Ectodermal cell (in vitro differentiated cells): ENCODE measurements at regions not wholly inside any gene's neighbourhood (a gene's known extent, or its start where the extent isn't known, plus 50 kb on each side); places are given as distances from the start of the nearest gene placed in this dataset.

ENCODE experiments used
- H3K27ac ChIP-seq: 2 replicates; pipeline ENCODE4 v1.7.0; 2013; ENCODE audit warnings: mild to moderate bottlenecking, low read depth, low read length; ENCODE audit not compliant: insufficient read depth, poor library complexity, severe bottlenecking
- H3K27me3 ChIP-seq: 2 replicates; pipeline ENCODE4 v1.7.0; 2013; ENCODE audit warnings: mild to moderate bottlenecking, low read length; ENCODE audit not compliant: insufficient read depth, control insufficient read depth, poor library complexity, severe bottlenecking
- H3K36me3 ChIP-seq: one replicate; pipeline ENCODE4 v1.7.0; 2013; ENCODE audit warnings: low read length; ENCODE audit not compliant: control insufficient read depth, insufficient read depth
- H3K4me1 ChIP-seq: one replicate; pipeline ENCODE4 v1.7.0; 2013; ENCODE audit warnings: low read length; ENCODE audit not compliant: control insufficient read depth, insufficient read depth
- H3K4me3 ChIP-seq: 2 replicates; pipeline ENCODE4 v1.7.0; 2013; ENCODE audit warnings: low read depth, low read length, control low read depth; ENCODE audit not compliant: insufficient read depth
- H3K9me3 ChIP-seq: 2 replicates; pipeline ENCODE4 v1.7.0; 2013; ENCODE audit warnings: mild to moderate bottlenecking, low read length, moderate library complexity; ENCODE audit not compliant: control insufficient read depth
- WGBS, 2 experiments: methylation state at CpG; one replicate each; pipeline ENCODE4 v1.1.7; 2013; ENCODE audit warnings: missing lambda C conversion rate in 2 of 2; 5-methylcytosine and 5-hydroxymethylcytosine counted together

DNA sequence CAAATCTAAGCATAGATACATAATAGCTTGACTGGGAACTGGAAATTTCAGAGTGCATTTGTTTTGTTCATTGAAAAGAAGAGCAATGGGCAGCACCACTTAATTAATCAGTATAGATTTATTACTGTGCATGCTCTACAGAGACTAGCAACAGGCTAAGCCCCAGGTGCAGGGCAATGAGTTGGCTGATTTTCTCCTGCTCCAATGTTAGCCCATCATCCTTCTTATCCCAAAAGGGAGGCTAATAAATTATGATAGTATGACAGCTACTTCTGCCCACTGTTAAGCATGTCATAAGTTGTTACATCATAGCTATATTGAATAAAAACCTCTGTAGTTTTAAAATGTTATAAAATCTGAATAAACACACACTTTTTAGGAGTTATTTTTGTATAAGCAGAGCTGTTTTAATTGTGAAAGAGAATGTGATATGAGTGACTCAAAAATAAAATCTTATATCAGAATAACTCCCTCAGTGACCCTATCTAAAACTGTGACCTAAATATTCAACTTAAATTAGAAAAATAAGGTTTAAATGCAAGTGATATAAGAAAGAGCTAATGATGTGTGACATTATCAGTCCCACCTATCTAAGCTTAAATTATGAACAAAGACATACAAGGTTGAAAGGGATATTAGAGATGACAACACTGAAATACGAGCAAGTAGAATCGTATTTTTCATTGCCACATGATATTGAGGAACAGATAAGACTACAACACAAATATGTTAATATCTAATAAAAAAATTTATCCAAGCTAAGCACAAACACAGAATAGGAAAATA, 967.3 kb upstream of the ADGRB3 start:
- Histone ChIP-seq H3K4me3 (no peak overlapping the region), H3K9me3 (no peaks in the 10 kb centered on the region), H3K27me3 (no peaks in the 10 kb centered on the region), H3K4me1 (no peaks in the 10 kb centered on the region), H3K27ac (no peak overlapping the region), H3K36me3 (no peaks in the 10 kb centered on the region)
- 88% methylated on average over 2 of the region's 2 CpGs; no CpG with 5 or more reads in 1 of the 2 experiments for WGBS, 2 experiments

- Histone ChIP-seq H3K27ac (no peak overlapping the region), H3K36me3 (no peaks in the 10 kb centered on the region), H3K4me3 (no peak overlapping the region), H3K27me3 (no peaks in the 10 kb centered on the region), H3K9me3 (no peaks in the 10 kb centered on the region), H3K4me1 (no peaks in the 10 kb centered on the region)
- WGBS, 2 experiments: 88 to 91% methylated on average over 4 of the region's 4 CpGs
These were observed 968.7 kb upstream of the ADGRB3 start for GRCh38 chr6:67666177-67666964.

GRCh38 chr6:67664942-67665341, 970.1 kb upstream of the ADGRB3 start:
- Histone ChIP-seq H3K9me3 (no peaks in the 10 kb centered on the region), H3K36me3 (no peaks in the 10 kb centered on the region), H3K27me3 (no peaks in the 10 kb centered on the region), H3K4me3 (no peak overlapping the region), H3K27ac (no peak overlapping the region), H3K4me1 (no peaks in the 10 kb centered on the region)
- WGBS, 2 experiments: 90 to 98% methylated on average over 4 of the region's 5 CpGs

DNA sequence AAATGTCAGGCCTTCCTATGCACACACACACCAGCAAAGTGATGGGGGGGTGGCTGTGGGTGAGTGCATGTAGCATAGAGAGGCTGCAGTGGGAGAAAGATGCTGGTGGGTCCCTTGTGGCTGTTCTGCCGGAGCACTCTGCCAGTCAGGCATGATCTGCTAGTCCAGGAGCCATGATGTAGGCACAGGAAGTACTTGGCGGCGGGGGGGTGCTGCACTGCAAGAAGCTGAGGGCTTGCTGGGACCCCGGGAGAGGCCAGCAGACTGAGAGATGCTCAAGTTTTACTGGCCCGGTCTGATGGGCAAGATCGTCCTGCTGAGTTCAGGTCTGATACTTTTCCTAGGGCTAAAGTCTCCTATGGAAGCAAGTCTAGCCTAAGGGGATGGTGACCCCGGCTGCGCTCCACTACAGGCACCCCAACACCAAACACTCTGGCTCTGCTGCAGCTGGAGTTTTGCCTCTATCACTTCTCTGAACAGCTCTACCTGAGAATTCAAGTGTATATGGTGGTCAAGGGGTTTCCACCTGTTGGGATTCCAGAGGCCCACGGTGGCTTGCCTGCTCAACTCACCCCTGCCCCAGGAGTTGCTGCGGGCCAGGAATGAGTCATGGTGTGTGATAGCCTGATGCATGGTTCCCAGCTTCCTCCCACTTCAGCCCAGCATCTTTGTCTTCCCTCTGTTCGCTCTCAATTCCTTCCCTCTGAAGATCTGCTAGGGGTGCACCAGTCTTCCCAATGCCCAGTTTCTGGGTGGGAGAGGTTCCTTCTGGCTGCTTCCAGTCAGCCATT, 971.8 kb upstream of the ADGRB3 start:
- no peaks in the 10 kb centered on the region for H3K36me3 ChIP-seq
- H3K4me3 ChIP-seq: no peak overlapping the region
- no peaks in the 10 kb centered on the region for H3K9me3 ChIP-seq
- H3K27me3 ChIP-seq: no peaks in the 10 kb centered on the region
- H3K27ac ChIP-seq: no peak overlapping the region
- H3K4me1 ChIP-seq: no peaks in the 10 kb centered on the region
- WGBS, 2 experiments: 93 to 96% methylated on average over 11 of the region's 11 CpGs

DNA sequence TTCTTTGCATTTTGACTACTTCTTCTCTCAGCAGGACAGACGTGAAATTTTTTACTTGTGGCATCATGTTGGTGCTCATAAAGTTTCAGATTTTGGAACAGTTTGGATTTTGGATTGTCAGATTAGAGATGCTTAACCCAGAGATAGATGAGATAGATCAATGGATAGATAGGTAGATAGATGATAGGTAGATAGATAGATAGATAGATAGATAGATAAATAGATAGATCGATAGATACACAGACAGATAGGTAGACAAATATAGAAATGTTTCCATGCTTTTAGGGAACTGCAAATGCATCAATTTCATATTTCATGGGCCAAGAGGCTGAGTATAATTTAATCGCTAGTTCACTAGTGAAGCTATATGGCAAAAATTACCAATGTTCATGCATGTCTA, 981.5 kb upstream of the ADGRB3 start:
- H3K27ac ChIP-seq: no peak overlapping the region

GRCh38 chr6:67646550-67646949, 988.5 kb upstream of the ADGRB3 start:
- no peak overlapping the region for H3K4me3 ChIP-seq
- no peaks in the 10 kb centered on the region for H3K27me3 ChIP-seq
- 100% methylated on average over 1 of the region's 1 CpG; no CpG with 5 or more reads in 1 of the 2 experiments for WGBS, 2 experiments
- H3K36me3 ChIP-seq: no peaks in the 10 kb centered on the region
- H3K4me1 ChIP-seq: no peaks in the 10 kb centered on the region
- H3K27ac ChIP-seq: no peak overlapping the region
- no peaks in the 10 kb centered on the region for H3K9me3 ChIP-seq

More for the DNA sequence above, 981.5 kb upstream of the ADGRB3 start:
- no peaks in the 10 kb centered on the region for H3K4me1 ChIP-seq
- H3K4me3 ChIP-seq: no peak overlapping the region
- no peaks in the 10 kb centered on the region for H3K9me3 ChIP-seq
- H3K27me3 ChIP-seq: no peaks in the 10 kb centered on the region
- WGBS, 2 experiments: 95 to 97% methylated on average over 3 of the region's 3 CpGs
- no peaks in the 10 kb centered on the region for H3K36me3 ChIP-seq

GRCh38 chr6:67643281-67643680, 991.8 kb upstream of the ADGRB3 start:
- Histone ChIP-seq H3K9me3 (no peaks in the 10 kb centered on the region), H3K27ac (no peak overlapping the region), H3K4me3 (no peak overlapping the region), H3K27me3 (no peaks in the 10 kb centered on the region), H3K4me1 (no peaks in the 10 kb centered on the region), H3K36me3 (no peaks in the 10 kb centered on the region)
- 94 to 100% methylated on average over 1 of the region's 1 CpG for WGBS, 2 experiments

DNA sequence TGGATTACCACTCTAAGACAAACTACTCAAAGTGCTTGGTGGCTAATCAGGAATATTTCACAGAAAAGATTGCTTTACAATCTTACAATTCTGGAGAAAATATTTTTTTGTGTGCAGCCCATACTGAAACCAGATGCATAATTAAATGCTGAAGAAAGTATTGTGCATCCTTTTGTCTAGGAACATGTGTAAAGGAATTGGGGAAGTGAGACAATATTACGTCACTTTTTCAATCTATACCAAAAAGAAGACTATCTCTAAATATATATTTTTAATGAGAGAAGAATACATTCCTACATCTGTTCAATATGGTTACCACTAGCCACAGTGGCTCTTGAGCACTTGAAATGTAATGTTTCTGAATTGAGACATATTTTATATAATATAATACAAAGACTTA, 992.5 kb upstream of the ADGRB3 start:
- no peaks in the 10 kb centered on the region for H3K27me3 ChIP-seq
- WGBS, 2 experiments: no CpG with 5 or more reads among the region's 1 CpG
- H3K4me3 ChIP-seq: no peak overlapping the region
- H3K27ac ChIP-seq: no peak overlapping the region
- H3K36me3 ChIP-seq: no peaks in the 10 kb centered on the region
- no peaks in the 10 kb centered on the region for H3K4me1 ChIP-seq
- H3K9me3 ChIP-seq: no peaks in the 10 kb centered on the region

DNA sequence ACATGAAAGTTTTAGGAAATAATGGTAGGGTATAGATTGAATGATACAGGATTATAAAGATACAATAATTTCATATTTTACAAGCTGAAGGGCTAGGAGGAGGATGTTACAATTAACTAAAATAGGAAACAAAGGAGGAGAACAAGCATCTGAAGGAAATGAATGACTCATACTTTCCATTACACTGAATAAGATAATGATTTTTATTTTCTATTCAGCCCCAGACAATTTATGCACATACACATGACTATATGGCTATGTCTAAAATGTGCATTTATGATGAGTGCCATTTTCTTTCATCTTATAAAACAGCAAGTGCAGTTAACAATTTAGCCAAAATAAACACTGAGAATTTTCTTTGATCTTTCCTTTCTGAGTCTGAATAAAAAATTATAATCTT, 994.6 kb upstream of the ADGRB3 start:
- no peak overlapping the region for H3K27ac ChIP-seq
- no peaks in the 10 kb centered on the region for H3K4me1 ChIP-seq
- no peak overlapping the region for H3K4me3 ChIP-seq
- no peaks in the 10 kb centered on the region for H3K27me3 ChIP-seq
- H3K9me3 ChIP-seq: no peaks in the 10 kb centered on the region
- no peaks in the 10 kb centered on the region for H3K36me3 ChIP-seq

GRCh38 chr6:67639161-67639560, 995.9 kb upstream of the ADGRB3 start:
- no peak overlapping the region for H3K27ac ChIP-seq
- no peaks in the 10 kb centered on the region for H3K36me3 ChIP-seq
- no peaks in the 10 kb centered on the region for H3K9me3 ChIP-seq
- no peaks in the 10 kb centered on the region for H3K27me3 ChIP-seq
- H3K4me3 ChIP-seq: no peak overlapping the region
- no peaks in the 10 kb centered on the region for H3K4me1 ChIP-seq
